ENCODE measurements at regions not wholly inside any gene's neighbourhood (a gene's known extent, or its start where the extent isn't known, plus 50 kb on each side); places are given as distances from the start of the nearest gene placed in this dataset.

GRCh38 chr10:8563478-8563877 is 509.0 kb downstream of the GATA3 start:
- ChIA-PET CTCF (no interaction called here), POLR2A (no interaction called here)
- no peak for TF ChIP-seq CTCF (IDR thresholded peaks at IDR 0.05; ENCODE audit: insufficient read depth in 1 of 2, low read depth in 1 of 2, low read length in 1 of 2, severe bottlenecking in 1 of 2, unreplicated experiment in 1 of 2)
- H3K9me3 Mint-ChIP-seq (ENCODE audit: unreplicated experiment): peaks cover 6% of the 10 kb centered on the region
- H3K4me3 ChIP-seq (ENCODE audit: low read depth, low read length): no peak overlapping the region
- H3K4me3 Mint-ChIP-seq (ENCODE audit: unreplicated experiment): no peak overlapping the region
- BruUV-seq (replicated peaks): no TSS peak
- H3K27me3 ChIP-seq (replicated peaks; ENCODE audit: control insufficient read depth, insufficient read depth, low read length): no peaks in the 10 kb centered on the region; the same call in 1 of the 2 replicates
- no peaks in the 10 kb centered on the region for H3K27me3 Mint-ChIP-seq (ENCODE audit: insufficient read depth, unreplicated experiment)
- no peaks in the 10 kb centered on the region for H3K4me1 Mint-ChIP-seq (ENCODE audit: low read depth, unreplicated experiment)
- no peak overlapping the region for H3K27ac Mint-ChIP-seq (ENCODE audit: unreplicated experiment)
- no peak for DNase-seq
- no peaks in the 10 kb centered on the region for H3K36me3 ChIP-seq (ENCODE audit: control insufficient read depth, insufficient read depth, low read length)
- H3K9me3 ChIP-seq: no peaks in the 10 kb centered on the region
- no peaks in the 10 kb centered on the region for H3K4me1 ChIP-seq
- intact Hi-C loops (cut with micrococcal nuclease; ENCODE audit: unreplicated experiment): no loop called here
- no peaks in the 10 kb centered on the region for H3K36me3 Mint-ChIP-seq (ENCODE audit: insufficient read depth, unreplicated experiment)

GRCh38 chr10:8566737-8567136 is 512.2 kb downstream of the GATA3 start:
- H3K27me3 Mint-ChIP-seq (ENCODE audit: insufficient read depth, unreplicated experiment): peaks cover 4% of the 10 kb centered on the region
- H3K36me3 Mint-ChIP-seq (ENCODE audit: insufficient read depth, unreplicated experiment): no peaks in the 10 kb centered on the region
- H3K9me3 Mint-ChIP-seq (ENCODE audit: unreplicated experiment): peaks cover 5% of the 10 kb centered on the region
- ChIA-PET CTCF (no interaction called here), POLR2A (no interaction called here)
- H3K27ac Mint-ChIP-seq (ENCODE audit: unreplicated experiment): no peak overlapping the region
- BruUV-seq (replicated peaks): no TSS peak
- H3K4me1 ChIP-seq: no peaks in the 10 kb centered on the region
- no peak for TF ChIP-seq CTCF (IDR thresholded peaks at IDR 0.05; ENCODE audit: insufficient read depth in 1 of 2, low read depth in 1 of 2, low read length in 1 of 2, severe bottlenecking in 1 of 2, unreplicated experiment in 1 of 2)
- no peak for DNase-seq
- intact Hi-C loops (cut with micrococcal nuclease; ENCODE audit: unreplicated experiment): no loop called here
- H3K36me3 ChIP-seq (ENCODE audit: control insufficient read depth, insufficient read depth, low read length): no peaks in the 10 kb centered on the region
- H3K27me3 ChIP-seq (replicated peaks; ENCODE audit: control insufficient read depth, insufficient read depth, low read length): no peaks in the 10 kb centered on the region; the same call in 1 of the 2 replicates
- H3K4me3 ChIP-seq (ENCODE audit: low read depth, low read length): no peak overlapping the region
- no peak overlapping the region for H3K4me3 Mint-ChIP-seq (ENCODE audit: unreplicated experiment)
- no peaks in the 10 kb centered on the region for H3K4me1 Mint-ChIP-seq (ENCODE audit: low read depth, unreplicated experiment)
- H3K9me3 ChIP-seq: no peaks in the 10 kb centered on the region

- no TSS peak for BruUV-seq (replicated peaks)
Measured at GRCh38 chr10:8568401-8568800, 513.9 kb downstream of the GATA3 start.

More at GRCh38 chr10:8568401-8568800, 513.9 kb downstream of the GATA3 start:
- Mint-ChIP-seq H3K27me3 (ENCODE audit: insufficient read depth, unreplicated experiment) (peaks cover 4% of the 10 kb centered on the region), H3K9me3 (ENCODE audit: unreplicated experiment) (no peaks in the 10 kb centered on the region), H3K4me3 (ENCODE audit: unreplicated experiment) (no peak overlapping the region), H3K36me3 (ENCODE audit: insufficient read depth, unreplicated experiment) (no peaks in the 10 kb centered on the region), H3K27ac (ENCODE audit: unreplicated experiment) (no peak overlapping the region), H3K4me1 (ENCODE audit: low read depth, unreplicated experiment) (no peaks in the 10 kb centered on the region)
- Histone ChIP-seq H3K4me1 (no peaks in the 10 kb centered on the region), H3K9me3 (no peaks in the 10 kb centered on the region), H3K36me3 (ENCODE audit: control insufficient read depth, insufficient read depth, low read length) (no peaks in the 10 kb centered on the region), H3K27me3 (replicated peaks; ENCODE audit: control insufficient read depth, insufficient read depth, low read length) (no peaks in the 10 kb centered on the region; the same call in 1 of the 2 replicates), H3K4me3 (ENCODE audit: low read depth, low read length) (no peak overlapping the region)
- ChIA-PET CTCF (no interaction called here), POLR2A (no interaction called here)
- no peak for TF ChIP-seq CTCF (IDR thresholded peaks at IDR 0.05; ENCODE audit: insufficient read depth in 1 of 2, low read depth in 1 of 2, low read length in 1 of 2, severe bottlenecking in 1 of 2, unreplicated experiment in 1 of 2)
- no peak for DNase-seq
- intact Hi-C loops (cut with micrococcal nuclease; ENCODE audit: unreplicated experiment): no loop called here
